Hepatocyte (in vitro differentiated cells): ENCODE measurements at regions not wholly inside any gene's neighbourhood (a gene's known extent, or its start where the extent isn't known, plus 50 kb on each side); places are given as distances from the start of the nearest gene placed in this dataset.
A peak's percentile ranks its signal among the peaks of the same experiment; 100 is the strongest.

Experiments used
- DNase-seq: peaks from one replicate; pipeline ENCODE4 v3.0.0-alpha.2; 2016; ENCODE audit warnings: low spot score
- H2AFZ ChIP-seq: fragments of 200-600 bp; sonication (generic); 2 replicates; pipeline ENCODE4 v1.6.0; 2016; ENCODE audit warnings: antibody characterized with exemption, mild to moderate bottlenecking
- H3K27ac ChIP-seq: fragments of 200-600 bp; sonication (generic); 2 replicates; pipeline ENCODE4 v1.5.1; 2016; ENCODE audit warnings: mild to moderate bottlenecking
- H3K27me3 ChIP-seq: fragments of 200-600 bp; sonication (generic); 2 replicates; pipeline ENCODE4 v1.6.1; 2016
- H3K36me3 ChIP-seq: fragments of 200-600 bp; sonication (generic); replicated peaks from 2 replicates; pipeline ENCODE4 v1.5.1; 2016; ENCODE audit warnings: low read depth; ENCODE audit not compliant: insufficient read depth
- H3K4me1 ChIP-seq: fragments of 200-600 bp; sonication (generic); 2 replicates; pipeline ENCODE4 v1.5.1; 2016; ENCODE audit warnings: mild to moderate bottlenecking, moderate library complexity; ENCODE audit not compliant: insufficient read depth
- H3K4me2 ChIP-seq: fragments of 200-600 bp; sonication (generic); 2 replicates; pipeline ENCODE4 v1.6.0; 2016
- H3K4me3 ChIP-seq: fragments of 200-600 bp; sonication (generic); 2 replicates; pipeline ENCODE4 v1.5.1; 2016; ENCODE audit warnings: mild to moderate bottlenecking
- H3K79me2 ChIP-seq: fragments of 200-600 bp; sonication (generic); 2 replicates; pipeline ENCODE4 v1.6.0; 2017; ENCODE audit warnings: mild to moderate bottlenecking
- H3K9me2 ChIP-seq: fragments of 200-600 bp; sonication (generic); replicated peaks from 2 replicates; pipeline ENCODE4 v1.6.0; 2017; ENCODE audit warnings: mild to moderate bottlenecking; ENCODE audit not compliant: insufficient read depth
- H3K9me3 ChIP-seq: fragments of 200-600 bp; sonication (generic); 2 replicates; pipeline ENCODE4 v1.5.1; 2016; ENCODE audit warnings: low read depth, mild to moderate bottlenecking
- H4K20me1 ChIP-seq: fragments of 200-600 bp; sonication (generic); 2 replicates; pipeline ENCODE4 v1.6.0; 2016; ENCODE audit warnings: mild to moderate bottlenecking; ENCODE audit not compliant: insufficient read depth, poor library complexity, severe bottlenecking
- CTCF ChIP-seq: fragments of 200-600 bp; sonication (generic); IDR thresholded peaks from 2 replicates; pipeline ENCODE4 v1.5.1; 2016; ENCODE audit warnings: antibody characterized with exemption, mild to moderate bottlenecking; ENCODE audit not compliant: poor library complexity
- EZH2 ChIP-seq: fragments of 200-600 bp; sonication (generic); IDR thresholded peaks from 2 replicates; pipeline ENCODE4 v1.6.1; 2016; ENCODE audit warnings: antibody characterized with exemption, mild to moderate bottlenecking, borderline replicate concordance
- EZH2phosphoT487 ChIP-seq: fragments of 200-600 bp; sonication (generic); IDR thresholded peaks from one replicate; pipeline ENCODE4 v1.6.1; 2018; ENCODE audit warnings: antibody characterized with exemption, mild to moderate bottlenecking, low read depth, moderate library complexity; ENCODE audit not compliant: unreplicated experiment, severe bottlenecking
- WGBS: methylation state at CpG from one replicate; pipeline ENCODE4 v1.1.6; 2016; ENCODE audit warnings: low lambda C conversion rate; ENCODE audit errors: missing lambda C conversion rate; 5-methylcytosine and 5-hydroxymethylcytosine counted together

GRCh38 chr1:207234690-207235089, 86.8 kb upstream of the CD55 start:
- no peak overlapping the region for H3K4me3 ChIP-seq
- no peak overlapping the region for H3K27ac ChIP-seq
- no peaks in the 10 kb centered on the region for H3K27me3 ChIP-seq
- H3K4me1 ChIP-seq, result no peaks in the 10 kb centered on the region
- no peaks in the 10 kb centered on the region for H3K9me3 ChIP-seq
- H3K36me3 ChIP-seq, result no peaks in the 10 kb centered on the region
- H4K20me1 ChIP-seq, result no peaks in the 10 kb centered on the region
- no peak for DNase-seq
- no peaks in the 10 kb centered on the region for H3K79me2 ChIP-seq
- no peak overlapping the region for H3K4me2 ChIP-seq
- TF ChIP-seq EZH2, result no peak
- no peak for TF ChIP-seq CTCF
- TF ChIP-seq EZH2phosphoT487, result no peak
- no peaks in the 10 kb centered on the region for H3K9me2 ChIP-seq
- no peak overlapping the region for H2AFZ ChIP-seq

DNA sequence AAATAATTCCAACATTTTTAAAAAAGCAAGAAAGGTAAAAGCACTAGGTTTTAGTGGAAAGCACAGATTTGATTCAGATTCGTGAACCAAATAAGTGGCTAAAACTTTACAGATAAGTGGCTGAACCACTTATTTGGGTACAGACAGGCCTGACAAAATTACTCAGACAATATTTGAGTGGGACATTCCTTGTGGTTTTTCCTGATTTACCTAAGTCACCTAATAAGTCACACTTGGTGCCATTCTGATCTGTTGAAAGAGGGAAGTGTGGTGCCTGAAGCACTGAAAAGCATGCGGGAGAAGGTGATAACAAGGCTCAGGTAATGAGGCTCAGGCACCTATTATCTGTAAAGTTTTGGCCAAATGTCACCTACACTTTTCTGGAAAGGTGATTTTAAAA, 81.6 kb upstream of the CD55 start:
- DNase-seq, result peak; percentile 19
- WGBS, result 54% methylated on average over 2 of the region's 2 CpGs
- Histone ChIP-seq H3K9me3 (no peaks in the 10 kb centered on the region), H3K79me2 (no peaks in the 10 kb centered on the region), H3K36me3 (no peaks in the 10 kb centered on the region), H3K4me3 (no peak overlapping the region), H3K27me3 (no peaks in the 10 kb centered on the region), H3K4me1 (peaks cover 24% of the 10 kb centered on the region), H2AFZ (no peak overlapping the region), H4K20me1 (no peaks in the 10 kb centered on the region), H3K4me2 (peak overlapping the region; percentile 27), H3K27ac (peak overlapping the region; percentile 85), H3K9me2 (no peaks in the 10 kb centered on the region)
- TF ChIP-seq EZH2phosphoT487 (no peak), CTCF (no peak)

DNA sequence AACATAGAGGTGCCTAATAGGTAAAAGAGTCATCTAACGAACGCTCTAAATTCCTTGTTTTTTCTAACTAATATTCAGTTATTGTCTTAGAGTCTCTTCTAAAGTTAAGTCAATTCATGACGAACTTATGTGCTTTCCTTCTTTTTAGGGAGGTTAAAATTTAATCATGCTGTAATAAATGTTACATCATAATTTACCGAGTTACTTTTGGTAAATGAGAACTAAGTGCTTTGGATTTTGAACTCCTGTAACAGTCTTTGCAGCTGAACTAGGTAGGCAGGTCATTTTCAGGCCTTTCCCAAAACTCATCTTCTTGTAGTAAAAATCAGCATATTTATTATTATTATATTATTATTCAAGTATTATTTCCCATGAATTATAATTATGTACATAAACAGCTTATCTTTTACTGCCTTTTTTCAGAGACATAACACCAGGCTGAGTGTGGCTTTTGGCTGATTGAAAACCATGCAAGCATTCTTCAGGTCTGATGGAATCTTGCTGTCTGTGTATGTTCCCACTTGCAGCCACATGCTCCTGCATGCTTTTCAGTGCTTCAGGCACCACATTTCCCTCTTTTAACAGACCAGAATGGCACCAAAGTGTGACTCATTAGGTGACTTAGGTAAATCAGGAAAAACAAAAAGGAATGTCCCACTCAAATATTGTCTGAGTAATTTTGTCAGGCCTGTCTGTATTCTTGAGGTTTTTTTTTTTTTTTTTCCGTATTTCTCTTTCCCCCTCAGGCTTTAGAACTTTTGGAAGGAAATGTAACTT, 81.0 kb upstream of the CD55 start:
- H3K36me3 ChIP-seq, result no peaks in the 10 kb centered on the region
- 57% methylated on average over 5 of the region's 5 CpGs for WGBS
- peak overlapping the region; percentile 43 for H3K4me2 ChIP-seq
- no peaks in the 10 kb centered on the region for H3K9me3 ChIP-seq
- no peaks in the 10 kb centered on the region for H4K20me1 ChIP-seq
- H3K4me1 ChIP-seq, result peaks cover 24% of the 10 kb centered on the region
- TF ChIP-seq EZH2phosphoT487, result no peak
- no peak for TF ChIP-seq CTCF
- no peak for TF ChIP-seq EZH2
- H3K9me2 ChIP-seq, result no peaks in the 10 kb centered on the region
- H2AFZ ChIP-seq, result no peak overlapping the region
- no peaks in the 10 kb centered on the region for H3K27me3 ChIP-seq
- peak; percentile 36 for DNase-seq
- H3K79me2 ChIP-seq, result no peaks in the 10 kb centered on the region
- peak overlapping the region; percentile 85 for H3K27ac ChIP-seq
- H3K4me3 ChIP-seq, result no peak overlapping the region
